Epithelial cell of proximal tubule (primary cell): ENCODE measurements at regions not wholly inside any gene's neighbourhood (a gene's known extent, or its start where the extent isn't known, plus 50 kb on each side); places are given as distances from the start of the nearest gene placed in this dataset.
"Not testable (repeated sequence)": the region's sequence is repeated elsewhere in the genome, so short reads cannot be mapped to it uniquely, and the experiment has no call there.

ENCODE experiments used
- DNase-seq: peaks from one replicate; pipeline ENCODE4 v3.0.0-alpha.2; 2011; ENCODE audit warnings: low read depth
- H3K4me3 ChIP-seq: 2 replicates; pipeline ENCODE4 v1.5.1; 2011; ENCODE audit warnings: low read depth, mild to moderate bottlenecking, low read length
- CTCF ChIP-seq: conservative IDR thresholded peaks from 2 replicates; pipeline ENCODE4 v1.5.1; 2012; ENCODE audit warnings: low read depth, mild to moderate bottlenecking, low read length

DNA sequence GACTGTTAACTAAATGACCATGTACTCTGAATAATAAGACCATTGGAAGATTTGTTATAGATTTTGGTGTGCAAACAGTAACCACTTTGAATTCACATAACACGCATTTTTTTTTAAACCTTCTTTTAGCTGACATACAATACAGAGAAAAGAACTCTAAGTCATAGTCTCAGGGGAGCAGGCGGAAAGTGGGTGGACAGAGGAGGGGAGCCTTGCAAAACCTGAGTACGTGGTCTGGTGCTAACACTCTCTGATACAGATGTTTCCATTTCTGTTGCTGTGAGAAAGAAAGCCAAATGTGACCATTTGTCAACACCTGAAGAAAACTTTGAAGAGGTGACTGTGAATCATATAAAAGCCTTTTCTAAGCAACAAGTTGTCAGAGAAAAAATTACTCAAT, 151.8 kb upstream of the GCFC2 start:
- no peak overlapping the region for H3K4me3 ChIP-seq
- DNase-seq: no peak
- no peak for TF ChIP-seq CTCF

GRCh38 chr2:75853436-75853835, 142.7 kb upstream of the GCFC2 start:
- DNase-seq: no peak
- TF ChIP-seq CTCF: no peak

GRCh38 chr2:75852639-75853038, 141.9 kb upstream of the GCFC2 start:
- H3K4me3 ChIP-seq: no peak overlapping the region
- DNase-seq: no peak
- TF ChIP-seq CTCF: no peak

More at GRCh38 chr2:75853436-75853835, 142.7 kb upstream of the GCFC2 start:
- no peak overlapping the region for H3K4me3 ChIP-seq

GRCh38 chr2:75846683-75847190, 136.0 kb upstream of the GCFC2 start:
- no peak overlapping the region for H3K4me3 ChIP-seq
- DNase-seq: no peak
- no peak for TF ChIP-seq CTCF

GRCh38 chr2:75844651-75845050, 133.9 kb upstream of the GCFC2 start:
- TF ChIP-seq CTCF: no peak
- no peak overlapping the region for H3K4me3 ChIP-seq
- no peak for DNase-seq

DNA sequence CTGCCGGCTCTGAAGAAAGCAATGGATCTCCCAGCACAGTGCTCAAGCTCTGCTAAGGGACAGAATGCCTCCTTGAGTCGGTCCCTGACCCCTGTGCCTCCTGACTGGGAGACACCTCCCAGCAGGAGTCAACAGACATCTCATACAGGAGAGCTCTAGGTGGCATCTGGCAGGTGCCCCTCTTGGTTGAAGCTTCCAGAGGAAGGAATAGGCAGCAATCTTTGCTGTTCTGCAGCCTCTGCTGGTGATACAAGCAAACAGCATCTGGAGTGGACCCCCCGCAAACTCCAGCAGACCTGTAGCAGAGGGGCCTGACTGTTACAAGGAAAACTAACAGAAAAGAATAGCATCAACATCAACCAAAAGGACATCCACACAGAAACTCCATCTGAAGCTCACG, 123.9 kb upstream of the GCFC2 start:
- not testable (repeated sequence) for H3K4me3 ChIP-seq, DNase-seq
- TF ChIP-seq CTCF: peak; percentile 18

- no peak for TF ChIP-seq CTCF
- DNase-seq: peak; percentile 23
- H3K4me3 ChIP-seq: no peak overlapping the region
Measured at GRCh38 chr2:75833386-75833785, 122.7 kb upstream of the GCFC2 start.
